ENCODE measurements at regions not wholly inside any gene's neighbourhood (a gene's known extent, or its start where the extent isn't known, plus 50 kb on each side); places are given as distances from the start of the nearest gene placed in this dataset.

GRCh38 chr21:24852610-24853195 lies 754.6 kb downstream of the MRPL39 start:
- no peak for DNase-seq

- no peak for DNase-seq
Observed at GRCh38 chr21:24850121-24850520, 757.2 kb downstream of the MRPL39 start.

DNA sequence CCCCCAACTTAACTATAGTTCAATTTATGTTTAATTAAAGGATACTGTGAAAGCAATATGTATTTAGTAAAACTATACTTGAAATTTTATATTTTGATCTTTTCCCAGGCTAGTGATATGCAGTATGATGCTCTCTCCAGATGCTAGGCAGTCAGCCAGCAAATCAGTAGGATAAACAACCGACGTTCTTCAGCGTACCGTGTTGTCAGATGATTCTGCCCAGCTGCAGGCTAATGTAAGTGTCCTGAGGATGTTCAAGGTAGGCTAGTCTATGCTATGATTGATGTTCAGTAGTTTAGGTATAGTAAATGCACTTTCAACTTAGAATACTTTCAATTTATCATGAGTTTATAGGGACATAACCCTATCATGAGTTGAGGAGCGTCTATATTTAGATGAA lies 762.6 kb downstream of the MRPL39 start:
- DNase-seq: peak; percentile 23

- no peak for DNase-seq
Observed at GRCh38 chr21:24840287-24840686, 767.0 kb downstream of the MRPL39 start.

DNA sequence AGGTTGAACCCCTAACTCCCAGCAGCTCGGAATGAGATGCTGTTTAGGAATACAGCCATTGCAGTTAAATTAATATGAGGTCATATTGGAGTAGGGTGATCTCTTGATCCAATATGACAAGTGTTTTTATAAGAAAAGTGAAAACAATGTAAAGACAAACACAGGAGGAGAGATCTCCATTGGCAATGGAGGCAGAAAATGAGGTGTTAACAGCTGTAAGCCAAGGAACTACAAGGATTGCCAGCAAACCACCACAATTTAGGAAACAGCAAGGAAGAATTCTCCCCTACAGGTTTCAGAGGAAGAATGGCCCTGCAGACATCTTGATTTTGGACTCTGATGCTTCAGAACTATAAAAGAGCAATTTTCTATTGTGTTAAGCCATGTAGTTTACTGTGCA lies 774.3 kb downstream of the MRPL39 start:
- no peak for DNase-seq

DNA sequence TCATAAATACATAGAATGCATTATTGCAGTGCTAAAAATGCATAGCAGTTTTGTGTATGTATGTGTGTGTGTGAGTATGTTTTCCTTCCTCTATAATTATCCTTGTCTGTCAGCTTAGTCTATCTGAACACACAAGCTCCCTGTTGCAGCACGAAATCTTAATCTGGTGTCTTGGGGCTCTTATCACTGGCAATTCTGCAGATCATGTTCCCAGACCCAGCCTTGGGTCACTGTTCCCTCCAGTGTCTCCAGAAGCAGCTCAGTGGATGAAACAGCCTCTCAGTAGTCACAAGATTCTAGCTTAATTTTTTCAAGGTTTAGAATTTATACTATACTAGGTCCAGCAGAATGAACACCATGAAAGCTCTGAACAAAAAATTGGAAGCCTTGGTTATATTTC lies 777.9 kb downstream of the MRPL39 start:
- no peak for DNase-seq

- peak; percentile 8 for DNase-seq
Observed at GRCh38 chr21:24826822-24827221, 780.5 kb downstream of the MRPL39 start.

GRCh38 chr21:24825348-24825747 lies 781.9 kb downstream of the MRPL39 start:
- DNase-seq: no peak

DNA sequence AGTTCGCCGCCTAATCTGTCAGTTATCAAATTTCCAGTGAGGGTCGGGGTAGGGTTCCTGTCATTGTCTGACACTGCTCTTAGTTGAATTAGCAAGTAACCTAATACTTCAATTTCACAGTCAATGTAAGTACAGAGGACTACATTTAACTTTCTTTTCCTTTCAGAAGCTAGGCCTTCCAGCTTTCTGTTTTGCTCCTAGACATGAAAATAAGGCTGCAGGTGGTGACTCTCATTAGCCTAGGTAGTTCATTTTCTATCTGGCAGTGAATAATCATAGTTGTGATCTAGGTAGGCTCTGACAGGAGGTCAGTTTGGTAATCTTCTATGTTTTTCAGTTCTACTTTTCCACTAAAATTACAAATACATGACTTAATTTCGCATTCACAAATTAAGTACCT lies 783.1 kb downstream of the MRPL39 start:
- no peak for DNase-seq

DNA sequence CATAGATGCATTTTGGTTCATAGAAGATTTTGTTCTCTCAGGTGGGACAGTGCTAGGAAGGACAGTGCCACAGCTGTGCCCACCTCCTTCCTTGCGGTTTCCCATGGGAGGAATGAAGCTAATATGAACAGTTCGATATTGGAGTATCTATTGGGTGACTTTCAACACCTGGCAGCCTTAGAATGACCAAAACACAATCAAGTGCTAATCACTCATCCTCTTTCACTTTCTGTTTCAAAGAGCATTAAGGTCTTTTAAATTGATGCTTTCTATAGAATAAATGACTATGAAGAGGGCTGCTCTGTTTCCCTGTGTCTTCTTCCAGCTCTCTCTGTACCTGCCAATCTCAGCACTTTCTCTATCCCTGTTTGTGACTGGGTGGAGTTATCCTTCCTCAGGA lies 784.0 kb downstream of the MRPL39 start:
- no peak for DNase-seq

DNA sequence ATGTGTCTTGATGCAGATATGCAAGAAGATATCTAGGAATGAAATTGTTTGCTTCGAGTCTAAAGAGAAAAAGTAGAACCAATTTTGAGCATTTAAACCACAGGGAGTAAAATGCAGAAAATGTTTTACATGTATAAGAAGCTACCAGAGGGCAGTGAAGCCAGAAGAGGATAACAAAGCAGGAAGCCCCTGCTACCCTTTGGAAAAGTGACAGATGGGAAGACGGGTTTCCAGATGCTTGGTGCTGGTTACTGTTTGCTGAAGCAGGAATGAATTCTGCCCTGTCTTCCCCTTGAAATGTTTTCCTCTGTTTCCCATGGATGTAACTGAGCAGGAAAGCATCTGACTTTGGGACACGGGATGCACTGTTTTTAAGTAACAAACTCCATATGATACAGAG lies 822.2 kb downstream of the MRPL39 start:
- peak; percentile 24 for DNase-seq

- DNase-seq: no peak
Observed at GRCh38 chr21:24781146-24781545, 826.1 kb downstream of the MRPL39 start.

DNA sequence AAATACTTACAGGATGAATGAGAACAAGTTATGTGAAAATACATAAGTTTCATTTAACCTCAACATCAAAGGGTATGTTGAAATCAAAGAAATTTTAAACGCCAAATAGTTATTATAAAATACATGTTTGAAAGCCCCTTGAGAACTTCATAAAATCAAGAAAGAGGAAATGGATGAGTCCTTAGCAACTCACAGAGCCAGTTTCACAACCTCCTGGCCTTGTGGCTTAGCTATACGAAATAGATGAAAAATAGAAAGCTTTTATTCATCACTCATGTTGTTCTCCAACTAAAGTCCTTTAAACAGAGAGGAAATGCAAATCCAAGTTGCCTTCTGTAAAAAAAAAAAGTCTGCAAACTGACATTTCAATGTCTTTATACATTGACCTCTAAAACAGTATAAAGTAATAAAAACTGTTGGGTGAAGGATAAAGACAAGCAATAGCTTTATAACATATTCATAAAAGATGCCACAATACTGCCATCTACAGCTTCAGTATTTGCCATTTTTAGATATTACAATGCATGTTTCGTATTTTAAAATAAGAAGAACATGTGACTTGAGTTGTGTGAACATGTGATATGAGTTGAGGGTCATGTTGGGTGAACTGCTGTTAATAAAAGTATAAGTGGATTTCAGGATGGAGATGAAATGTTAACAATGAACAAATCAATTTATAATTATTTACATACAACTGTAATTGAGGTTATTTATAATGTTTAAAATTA lies 847.8 kb downstream of the MRPL39 start:
- no peak for DNase-seq

DNA sequence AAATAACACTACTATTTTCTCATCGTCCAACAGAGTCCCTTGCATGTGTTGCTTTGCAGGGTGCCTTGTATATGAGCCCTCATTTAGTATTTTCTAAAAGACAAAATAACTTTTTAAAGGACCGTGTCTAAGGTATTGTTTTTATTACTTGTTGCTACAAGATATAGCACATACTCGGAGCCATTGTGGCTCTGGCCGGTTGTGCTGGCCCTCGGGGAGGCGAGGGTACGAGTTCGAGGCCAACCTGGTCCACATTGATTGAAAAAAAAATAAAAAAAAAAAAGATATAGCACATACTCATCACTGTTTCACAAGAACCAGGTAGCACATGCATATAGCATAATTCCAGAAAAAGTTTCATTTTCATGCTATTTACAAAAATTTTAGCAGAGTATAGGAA lies 869.2 kb downstream of the MRPL39 start:
- no peak for DNase-seq

DNA sequence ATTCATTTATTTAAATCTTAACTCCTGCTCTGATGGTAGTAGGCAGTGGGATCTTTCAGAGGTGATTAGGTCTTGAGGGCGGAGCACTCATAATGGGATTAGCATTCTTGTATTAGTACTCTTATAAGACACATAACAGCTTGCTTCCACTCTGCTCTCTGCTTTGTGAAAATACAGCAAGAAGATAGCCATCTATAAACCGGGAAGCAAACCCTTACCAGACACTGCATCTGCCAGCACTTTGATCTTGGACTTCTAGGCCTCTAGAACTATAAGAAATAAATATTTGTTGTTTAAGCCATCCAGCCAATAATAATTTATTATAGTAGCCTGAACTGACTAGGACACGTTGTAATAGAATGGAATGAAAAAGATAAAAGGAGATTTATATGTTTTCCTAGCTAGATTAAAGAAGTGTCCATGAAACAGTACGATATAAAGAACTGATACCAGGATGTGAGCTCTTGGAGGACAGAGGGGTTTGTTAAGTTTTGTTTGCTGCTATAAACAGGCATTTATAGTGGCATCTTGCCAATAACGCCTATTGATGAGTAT lies 869.9 kb downstream of the MRPL39 start:
- DNase-seq: no peak

DNA sequence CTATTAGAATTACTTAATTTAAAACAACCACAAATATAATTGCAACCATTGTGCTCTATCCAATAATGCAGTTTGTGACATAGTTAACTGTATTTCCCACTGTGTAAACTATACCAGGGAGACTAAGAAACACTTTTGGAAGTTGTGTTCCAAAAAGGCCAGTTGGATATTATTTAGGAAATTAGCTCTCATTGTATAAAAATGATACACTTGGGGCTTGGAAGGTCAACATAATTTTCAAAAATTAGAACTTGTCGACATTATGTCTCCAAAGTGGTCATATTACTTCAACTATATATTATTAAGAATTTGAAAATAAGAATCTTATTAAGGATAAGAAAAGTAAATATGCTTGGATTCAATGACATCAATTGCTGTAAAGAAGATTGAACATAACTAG lies 876.6 kb downstream of the MRPL39 start:
- DNase-seq: no peak

DNA sequence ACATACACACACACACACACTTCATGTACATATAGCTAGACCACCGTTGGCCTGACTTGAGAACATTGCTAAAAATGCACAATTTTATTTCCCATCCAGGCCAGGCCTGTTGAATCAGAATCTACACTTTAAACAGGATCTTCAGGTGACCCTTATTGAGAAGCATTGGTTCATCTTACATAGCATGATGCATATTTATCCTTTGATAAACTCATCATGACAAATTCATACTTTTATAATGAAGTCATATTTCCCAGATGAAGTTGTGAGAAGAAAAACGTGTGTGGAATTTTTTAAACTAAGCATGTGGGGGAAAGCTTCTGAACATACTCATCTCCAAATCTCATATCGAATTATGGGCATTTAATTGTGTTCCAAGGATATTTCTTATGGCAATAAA lies 877.7 kb downstream of the MRPL39 start:
- DNase-seq: no peak

DNA sequence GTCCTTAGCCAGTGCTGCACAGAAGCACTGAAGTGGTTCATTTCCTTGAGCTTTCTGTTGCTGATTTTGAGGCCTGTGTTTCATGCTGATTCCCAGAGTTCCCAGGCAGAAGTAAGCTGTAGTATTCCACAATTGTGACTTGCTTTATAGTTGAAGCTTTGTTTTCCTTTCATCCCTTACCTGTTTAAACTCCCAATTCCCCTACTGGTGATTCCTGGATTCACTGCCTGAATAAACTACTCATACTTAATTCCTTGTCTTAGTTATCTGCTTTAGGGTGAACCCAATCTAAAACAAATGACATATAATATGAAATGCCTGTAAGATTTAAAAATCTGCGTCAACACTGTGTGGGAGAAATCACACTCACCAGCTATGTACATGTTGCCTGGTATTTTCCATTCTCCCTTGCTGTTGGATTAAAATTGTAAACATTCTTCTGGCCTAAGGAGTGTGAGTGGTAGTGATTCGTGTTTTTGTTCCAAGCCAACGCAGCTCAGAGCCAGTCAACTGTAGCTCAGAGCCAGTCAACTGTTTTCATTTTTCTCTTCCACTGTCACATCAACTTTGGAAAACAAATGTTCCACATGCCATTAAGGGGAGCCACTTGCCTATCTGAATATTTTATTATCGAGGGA lies 879.4 kb downstream of the MRPL39 start:
- DNase-seq: peak; percentile 6

GRCh38 chr21:24716281-24716918 lies 890.9 kb downstream of the MRPL39 start:
- peak; percentile 60 for DNase-seq

DNA sequence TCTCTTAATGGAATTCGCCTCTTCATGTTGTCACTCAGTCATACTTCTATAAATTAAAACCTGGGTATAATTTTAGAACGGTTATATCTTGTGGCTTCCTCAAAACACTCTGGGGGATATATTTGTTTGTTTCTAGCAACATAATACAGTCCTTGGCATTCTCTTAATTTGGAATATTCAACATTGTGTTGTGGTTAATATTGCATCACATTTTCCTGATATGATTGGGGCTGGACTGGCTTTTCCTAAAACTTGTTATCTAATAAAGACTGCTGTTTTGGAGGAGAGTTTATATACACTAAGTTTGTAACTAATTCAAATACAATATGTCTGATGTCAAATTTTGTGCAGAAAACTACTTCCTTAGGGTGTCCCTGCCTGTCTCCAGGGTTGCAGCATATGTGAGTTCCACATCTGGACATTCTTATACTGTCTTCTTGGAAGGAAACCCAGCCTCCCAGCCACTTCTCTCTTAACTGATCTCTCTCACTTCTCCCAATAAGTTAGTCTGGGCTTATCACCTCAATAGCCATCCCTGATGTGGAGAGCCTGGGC lies 892.6 kb downstream of the MRPL39 start:
- no peak for DNase-seq

GRCh38 chr21:24705201-24705600 lies 902.1 kb downstream of the MRPL39 start:
- DNase-seq: no peak

GRCh38 chr21:24693779-24694178 lies 913.5 kb downstream of the MRPL39 start:
- no peak for DNase-seq

DNA sequence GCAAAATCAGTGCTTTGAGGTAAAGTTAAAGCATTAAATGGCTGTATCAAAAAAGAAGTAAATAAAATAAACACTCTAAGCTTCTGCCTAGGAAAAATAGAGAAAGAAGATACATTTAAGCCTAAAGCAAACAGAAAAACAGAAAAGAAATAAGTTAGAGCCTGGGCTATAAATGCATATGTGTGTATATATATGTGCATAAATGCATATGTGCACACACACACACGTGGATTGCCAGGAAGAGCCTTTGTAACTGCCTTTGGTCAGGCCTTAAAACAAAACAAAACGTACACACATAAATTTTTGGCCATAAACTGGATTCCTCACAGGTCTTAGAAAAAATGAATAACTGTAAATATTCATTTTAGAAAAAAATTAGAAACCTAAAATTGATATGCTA lies 925.8 kb downstream of the MRPL39 start:
- no peak for DNase-seq

Data from eye (tissue), 1 donor.